ENCODE measurements at regions not wholly inside any gene's neighbourhood (a gene's known extent, or its start where the extent isn't known, plus 50 kb on each side); places are given as distances from the start of the nearest gene placed in this dataset.

- ChIA-PET CTCF (no interaction called here), POLR2A (no interaction called here)
- Histone ChIP-seq H3K9me3 (ENCODE audit: control insufficient read depth in 1 of 2, insufficient read depth in 1 of 2, low read length in 2 of 2) (peaks cover 0 to 5% of the 10 kb centered on the region in 2 experiments), H3K27me3 (ENCODE audit: control insufficient read depth in 1 of 2, insufficient read depth in 2 of 2, low read length in 2 of 2) (no peaks in the 10 kb centered on the region), H3K4me1 (ENCODE audit: insufficient read depth, low read length) (no peaks in the 10 kb centered on the region), H3K27ac (ENCODE audit: low read depth in 1 of 2, low read length in 2 of 2) (no peak overlapping the region), H3K4me3 (ENCODE audit: low read length) (no peak overlapping the region), H3K36me3 (ENCODE audit: insufficient read depth, low read length) (no peaks in the 10 kb centered on the region)
- intact Hi-C loops (cut with DNase I, micrococcal nuclease) = no loop called here
- no peak for ATAC-seq (ENCODE audit: poor library complexity)
- no peak for TF ChIP-seq CTCF (IDR thresholded peaks at IDR 0.05)
- no peaks in the 10 kb centered on the region for H3K27me3 Mint-ChIP-seq
- no peaks in the 10 kb centered on the region for H3K36me3 Mint-ChIP-seq (ENCODE audit: low read depth)
- H3K4me3 Mint-ChIP-seq = no peak overlapping the region
- H3K27ac Mint-ChIP-seq = no peak overlapping the region
- no peaks in the 10 kb centered on the region for H3K9me3 Mint-ChIP-seq
- H3K4me1 Mint-ChIP-seq (ENCODE audit: low read depth) = no peaks in the 10 kb centered on the region
- no peak for DNase-seq
Measured at GRCh38 chr7:91351374-91351773, 87.1 kb downstream of the FZD1 start.

GRCh38 chr7:91352091-91352490, 87.9 kb downstream of the FZD1 start:
- peaks cover 0 to 5% of the 10 kb centered on the region in 2 experiments for H3K9me3 ChIP-seq (ENCODE audit: control insufficient read depth in 1 of 2, insufficient read depth in 1 of 2, low read length in 2 of 2)
- Mint-ChIP-seq H3K4me1 (ENCODE audit: low read depth) (no peaks in the 10 kb centered on the region), H3K9me3 (no peaks in the 10 kb centered on the region), H3K27me3 (no peaks in the 10 kb centered on the region), H3K4me3 (no peak overlapping the region), H3K36me3 (ENCODE audit: low read depth) (no peaks in the 10 kb centered on the region), H3K27ac (no peak overlapping the region)
- POLR2A ChIA-PET = no interaction called here
- no peak overlapping the region for H3K4me3 ChIP-seq (ENCODE audit: low read length)
- intact Hi-C loops (cut with DNase I, micrococcal nuclease) = no loop called here
- H3K36me3 ChIP-seq (ENCODE audit: insufficient read depth, low read length) = no peaks in the 10 kb centered on the region
- no peak for ATAC-seq (ENCODE audit: poor library complexity)
- TF ChIP-seq CTCF (IDR thresholded peaks at IDR 0.05) = no peak
- no peak overlapping the region for H3K27ac ChIP-seq (ENCODE audit: low read depth in 1 of 2, low read length in 2 of 2)
- H3K27me3 ChIP-seq (ENCODE audit: control insufficient read depth in 1 of 2, insufficient read depth in 2 of 2, low read length in 2 of 2) = no peaks in the 10 kb centered on the region
- CTCF ChIA-PET = no interaction called here
- DNase-seq = no peak
- H3K4me1 ChIP-seq (ENCODE audit: insufficient read depth, low read length) = no peaks in the 10 kb centered on the region

GRCh38 chr7:91353848-91354247, 89.6 kb downstream of the FZD1 start:
- no peak for DNase-seq
- no peak overlapping the region for H3K27ac Mint-ChIP-seq
- ChIA-PET POLR2A (no interaction called here), CTCF (no interaction called here)
- no peak overlapping the region for H3K4me3 Mint-ChIP-seq
- H3K4me1 Mint-ChIP-seq (ENCODE audit: low read depth) = no peaks in the 10 kb centered on the region
- intact Hi-C loops (cut with DNase I, micrococcal nuclease) = no loop called here
- H3K36me3 ChIP-seq (ENCODE audit: insufficient read depth, low read length) = no peaks in the 10 kb centered on the region
- no peaks in the 10 kb centered on the region for H3K27me3 Mint-ChIP-seq
- ATAC-seq (ENCODE audit: poor library complexity) = no peak
- no peak overlapping the region for H3K27ac ChIP-seq (ENCODE audit: low read depth in 1 of 2, low read length in 2 of 2)
- H3K4me1 ChIP-seq (ENCODE audit: insufficient read depth, low read length) = no peaks in the 10 kb centered on the region
- no peaks in the 10 kb centered on the region for H3K9me3 Mint-ChIP-seq
- TF ChIP-seq CTCF (IDR thresholded peaks at IDR 0.05) = no peak
- peaks cover 0 to 5% of the 10 kb centered on the region in 2 experiments for H3K9me3 ChIP-seq (ENCODE audit: control insufficient read depth in 1 of 2, insufficient read depth in 1 of 2, low read length in 2 of 2)
- H3K36me3 Mint-ChIP-seq (ENCODE audit: low read depth) = no peaks in the 10 kb centered on the region
- no peaks in the 10 kb centered on the region for H3K27me3 ChIP-seq (ENCODE audit: control insufficient read depth in 1 of 2, insufficient read depth in 2 of 2, low read length in 2 of 2)
- H3K4me3 ChIP-seq (ENCODE audit: low read length) = no peak overlapping the region

Measured in CD4-positive, alpha-beta T cell (primary cell).